ENCODE measurements at regions not wholly inside any gene's neighbourhood (a gene's known extent, or its start where the extent isn't known, plus 50 kb on each side); places are given as distances from the start of the nearest gene placed in this dataset.

GRCh38 chr19:28509079-28509895 lies 703.7 kb downstream of the UQCRFS1 start:
- TF ChIP-seq POLR2A (IDR thresholded peaks at IDR 0.05; ENCODE audit: low read length) (no peak), BHLHE40 (IDR thresholded peaks at IDR 0.05; ENCODE audit: low read depth, low read length) (no peak), CBX2 (IDR thresholded peaks at IDR 0.05; ENCODE audit: borderline replicate concordance, low read depth) (no peak), MAFK (IDR thresholded peaks at IDR 0.05; ENCODE audit: partially characterized antibody) (no peak)
- TF ChIP-seq, protein P1, sequence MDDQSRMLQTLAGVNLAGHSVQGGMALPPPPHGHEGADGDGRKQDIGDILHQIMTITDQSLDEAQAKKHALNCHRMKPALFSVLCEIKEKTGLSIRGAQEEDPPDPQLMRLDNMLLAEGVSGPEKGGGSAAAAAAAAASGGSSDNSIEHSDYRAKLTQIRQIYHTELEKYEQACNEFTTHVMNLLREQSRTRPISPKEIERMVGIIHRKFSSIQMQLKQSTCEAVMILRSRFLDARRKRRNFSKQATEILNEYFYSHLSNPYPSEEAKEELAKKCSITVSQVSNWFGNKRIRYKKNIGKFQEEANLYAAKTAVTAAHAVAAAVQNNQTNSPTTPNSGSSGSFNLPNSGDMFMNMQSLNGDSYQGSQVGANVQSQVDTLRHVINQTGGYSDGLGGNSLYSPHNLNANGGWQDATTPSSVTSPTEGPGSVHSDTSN (IDR thresholded peaks at IDR 0.05): no peak
- TF ChIP-seq, protein P2, sequence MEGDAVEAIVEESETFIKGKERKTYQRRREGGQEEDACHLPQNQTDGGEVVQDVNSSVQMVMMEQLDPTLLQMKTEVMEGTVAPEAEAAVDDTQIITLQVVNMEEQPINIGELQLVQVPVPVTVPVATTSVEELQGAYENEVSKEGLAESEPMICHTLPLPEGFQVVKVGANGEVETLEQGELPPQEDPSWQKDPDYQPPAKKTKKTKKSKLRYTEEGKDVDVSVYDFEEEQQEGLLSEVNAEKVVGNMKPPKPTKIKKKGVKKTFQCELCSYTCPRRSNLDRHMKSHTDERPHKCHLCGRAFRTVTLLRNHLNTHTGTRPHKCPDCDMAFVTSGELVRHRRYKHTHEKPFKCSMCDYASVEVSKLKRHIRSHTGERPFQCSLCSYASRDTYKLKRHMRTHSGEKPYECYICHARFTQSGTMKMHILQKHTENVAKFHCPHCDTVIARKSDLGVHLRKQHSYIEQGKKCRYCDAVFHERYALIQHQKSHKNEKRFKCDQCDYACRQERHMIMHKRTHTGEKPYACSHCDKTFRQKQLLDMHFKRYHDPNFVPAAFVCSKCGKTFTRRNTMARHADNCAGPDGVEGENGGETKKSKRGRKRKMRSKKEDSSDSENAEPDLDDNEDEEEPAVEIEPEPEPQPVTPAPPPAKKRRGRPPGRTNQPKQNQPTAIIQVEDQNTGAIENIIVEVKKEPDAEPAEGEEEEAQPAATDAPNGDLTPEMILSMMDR (IDR thresholded peaks at IDR 0.05): no peak

Data from A549 (cell line).